Endothelial cell of umbilical vein (primary cell): ENCODE measurements at regions not wholly inside any gene's neighbourhood (a gene's known extent, or its start where the extent isn't known, plus 50 kb on each side); places are given as distances from the start of the nearest gene placed in this dataset.

Experiments
- BruUV-seq: library from RNA; stranded (reverse); fragments of 400-500 nt; replicated peaks from 2 replicates; lab custom pipeline; 2021; lab: Mats Ljungman, UMichigan
- CTCF ChIA-PET: fragments of 300-600, 350-600 bp; sonication (Branson Sonifier 250); formaldehyde crosslinking; loops from one replicate; lab custom pipeline; 2021; ENCODE audit warnings: antibody characterized with exemption, inconsistent platforms; lab: Charles Lee
- POLR2A ChIA-PET: fragments of 300-600, 350-600 bp; sonication (Branson Sonifier 250); formaldehyde crosslinking; loops from one replicate; lab custom pipeline; 2021; ENCODE audit warnings: antibody characterized with exemption, inconsistent platforms; lab: Charles Lee
- DNase-seq: peaks from one replicate; pipeline ENCODE4 v3.0.0-alpha.2; 2011; ENCODE audit warnings: low read depth, low spot score
- FAIRE-seq: peaks from 2 replicates; lab custom pipeline; 2011; peaks lifted over from hg19 to GRCh38; lab: Jason Lieb, UNC
- H2AFZ ChIP-seq: 2 replicates; pipeline ENCODE4 v1.6.0; 2012; ENCODE audit warnings: low read depth, low read length, control low read depth, inconsistent platforms
- H3K27ac ChIP-seq: 2 replicates; pipeline ENCODE4 v1.5.1; 2011; ENCODE audit warnings: low read depth, mild to moderate bottlenecking, control low read depth, low read length, moderate library complexity; ENCODE audit not compliant: insufficient read depth
- H3K27me3 ChIP-seq, 2 experiments: 2 replicates each; pipeline versions ENCODE4 v1.6.0 to v1.6.1; 2011; ENCODE audit warnings: low read length in 2 of 2, mixed read lengths in 1 of 2; ENCODE audit not compliant: control insufficient read depth in 2 of 2, insufficient read depth in 2 of 2
- H3K36me3 ChIP-seq, 2 experiments: 2 replicates in 1 of 2; 3 replicates in 1 of 2; pipeline ENCODE4 v1.5.1; 2011; ENCODE audit warnings: low read length in 2 of 2, mild to moderate bottlenecking in 1 of 2, moderate library complexity in 1 of 2; ENCODE audit not compliant: control insufficient read depth in 2 of 2, insufficient read depth in 2 of 2; ENCODE audit errors: extremely low read depth in 1 of 2
- H3K4me1 ChIP-seq: 3 replicates; pipeline ENCODE4 v1.5.1; 2011; ENCODE audit warnings: mild to moderate bottlenecking, low read length; ENCODE audit not compliant: control insufficient read depth, insufficient read depth; ENCODE audit errors: extremely low read depth
- H3K4me2 ChIP-seq: 2 replicates; pipeline ENCODE4 v1.6.1; 2011; ENCODE audit warnings: low read length, control low read depth, mixed read lengths; ENCODE audit not compliant: insufficient read depth
- H3K4me3 ChIP-seq, 3 experiments: fragments of 200-600 bp in 1 of 3; sonication (generic), shearing (Covaris generic) in 1 of 3; replicated peaks in 1 of 3; 2 replicates each; pipeline ENCODE4 v1.5.1; 2011 to 2016; ENCODE audit warnings: control low read depth in 3 of 3, low read length in 3 of 3, mild to moderate bottlenecking in 2 of 3, inconsistent platforms in 1 of 3, low read depth in 1 of 3, moderate library complexity in 1 of 3; ENCODE audit not compliant: insufficient read depth in 1 of 3
- H3K79me2 ChIP-seq: 2 replicates; pipeline ENCODE4 v1.6.0; 2012; ENCODE audit warnings: low read length, inconsistent platforms; ENCODE audit not compliant: control insufficient read depth, insufficient read depth
- H3K9ac ChIP-seq: replicated peaks from 2 replicates; pipeline ENCODE3; 2011; ENCODE audit warnings: low read length, control low read depth; ENCODE audit not compliant: insufficient read depth; ENCODE audit errors: extremely low read depth
- H3K9me1 ChIP-seq: replicated peaks from 3 replicates; pipeline ENCODE4 v1.6.0; 2011; ENCODE audit warnings: mild to moderate bottlenecking, low read length; ENCODE audit not compliant: control insufficient read depth, insufficient read depth; ENCODE audit errors: extremely low read depth
- H3K9me3 ChIP-seq: replicated peaks from 2 replicates; pipeline ENCODE4 v1.5.1; 2012; ENCODE audit warnings: low read length, inconsistent platforms; ENCODE audit not compliant: control insufficient read depth, insufficient read depth
- H4K20me1 ChIP-seq: replicated peaks from 2 replicates; pipeline ENCODE3; 2011; ENCODE audit warnings: mild to moderate bottlenecking, low read length; ENCODE audit not compliant: control insufficient read depth, insufficient read depth; ENCODE audit errors: extremely low read depth
- EZH2 ChIP-seq: IDR thresholded peaks from 2 replicates; pipeline ENCODE4 v1.6.1; 2012; ENCODE audit warnings: borderline replicate concordance, low read depth, mild to moderate bottlenecking, moderate library complexity, low read length, inconsistent platforms; ENCODE audit not compliant: severe bottlenecking
- FOS ChIP-seq: IDR thresholded peaks from 2 replicates; pipeline ENCODE4 v1.6.1; 2011; ENCODE audit warnings: mild to moderate bottlenecking, low read length, moderate library complexity, borderline replicate concordance; ENCODE audit not compliant: insufficient read depth
- GATA2 ChIP-seq: IDR thresholded peaks from 2 replicates; pipeline ENCODE4 v1.7.0; 2011; ENCODE audit warnings: low read depth, mild to moderate bottlenecking, moderate library complexity, mixed read lengths, low read length; ENCODE audit not compliant: insufficient read length, insufficient read depth
- JUN ChIP-seq: IDR thresholded peaks from 2 replicates; pipeline ENCODE4 v1.6.1; 2011; ENCODE audit warnings: borderline replicate concordance, low read depth; ENCODE audit not compliant: insufficient read length, insufficient read depth
- MYC ChIP-seq: IDR thresholded peaks from one replicate; pipeline ENCODE4 v1.6.1; 2011; ENCODE audit warnings: mild to moderate bottlenecking, low read depth, low read length
- POLR2A ChIP-seq: IDR thresholded peaks from 2 replicates; pipeline ENCODE4 v1.6.1; 2012; ENCODE audit warnings: low read depth, mild to moderate bottlenecking, control low read depth, low read length
- POLR2AphosphoS5 ChIP-seq: IDR thresholded peaks from 2 replicates; pipeline ENCODE4 v1.6.1; 2012; ENCODE audit warnings: low read depth, mild to moderate bottlenecking, control low read depth, low read length, moderate library complexity; ENCODE audit not compliant: insufficient read depth
- dilution Hi-C: fragments of 300-500 bp; cut with MboI; formaldehyde crosslinking; loops from one replicate; pipeline ENCODE4 v1.15.0; 2019; ENCODE audit warnings: low sequenced_read_pairs; ENCODE audit not compliant: extremely low pct_ligation_motif_present
- intact Hi-C: fragments of 100-400 bp; cut with micrococcal nuclease; formaldehyde crosslinking; loops from one replicate; pipeline ENCODE4 v1.10.0; 2022
- TF ChIP-seq, protein P1 (sequence below), 2 donors: IDR thresholded peaks; 1 replicate in 1 of 2; 2 replicates in 1 of 2; pipeline ENCODE4 v1.5.1; 2011; ENCODE audit warnings: low read length in 2 of 2, mild to moderate bottlenecking in 2 of 2, moderate library complexity in 2 of 2, control low read depth in 1 of 2, inconsistent platforms in 1 of 2, low read depth in 1 of 2; ENCODE audit not compliant: insufficient read depth in 1 of 2; ENCODE audit errors: extremely low read depth in 1 of 2
- TF ChIP-seq, protein P2 (sequence below): IDR thresholded peaks from 2 replicates; pipeline ENCODE4 v1.6.1; 2011; ENCODE audit not compliant: insufficient read depth, insufficient read length

DNA sequence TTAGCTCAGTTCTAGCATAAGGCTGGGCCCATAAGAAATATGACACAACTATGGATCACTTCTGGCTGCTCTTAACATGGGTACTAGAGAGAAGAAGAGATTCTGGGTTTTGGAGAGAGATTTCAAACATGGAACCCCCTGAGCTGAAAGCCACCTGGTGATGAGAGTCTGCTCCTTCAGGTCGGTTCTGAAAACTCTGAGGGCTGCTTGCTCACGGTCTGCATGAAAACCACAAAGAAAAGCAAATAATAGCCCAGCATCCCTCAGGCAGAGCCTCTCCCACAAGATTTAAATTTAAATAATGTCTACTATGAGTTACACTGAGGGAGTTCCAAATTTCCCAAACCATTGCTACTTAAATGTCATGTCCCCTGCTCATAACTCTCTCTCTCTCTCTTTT, 301.5 kb downstream of the BMP7 start:
- DNase-seq, result no peak

More for the DNA sequence above, 301.5 kb downstream of the BMP7 start:
- H3K4me2 ChIP-seq, result no peak overlapping the region
- H3K79me2 ChIP-seq, result no peaks in the 10 kb centered on the region
- intact Hi-C loops (no loop called here), dilution Hi-C loops (no loop called here)
- H3K27ac ChIP-seq, result no peak overlapping the region
- H2AFZ ChIP-seq, result no peak overlapping the region
- no peak overlapping the region for H3K9ac ChIP-seq
- no peaks in the 10 kb centered on the region for H3K9me3 ChIP-seq
- H3K4me1 ChIP-seq, result no peaks in the 10 kb centered on the region
- ChIA-PET CTCF (no interaction called here), POLR2A (no interaction called here)
- TF ChIP-seq GATA2, result no peak
- no peak for TF ChIP-seq JUN
- TF ChIP-seq EZH2, result no peak
- no peak for TF ChIP-seq POLR2AphosphoS5
- TF ChIP-seq FOS, result no peak
- TF ChIP-seq, protein P1, sequence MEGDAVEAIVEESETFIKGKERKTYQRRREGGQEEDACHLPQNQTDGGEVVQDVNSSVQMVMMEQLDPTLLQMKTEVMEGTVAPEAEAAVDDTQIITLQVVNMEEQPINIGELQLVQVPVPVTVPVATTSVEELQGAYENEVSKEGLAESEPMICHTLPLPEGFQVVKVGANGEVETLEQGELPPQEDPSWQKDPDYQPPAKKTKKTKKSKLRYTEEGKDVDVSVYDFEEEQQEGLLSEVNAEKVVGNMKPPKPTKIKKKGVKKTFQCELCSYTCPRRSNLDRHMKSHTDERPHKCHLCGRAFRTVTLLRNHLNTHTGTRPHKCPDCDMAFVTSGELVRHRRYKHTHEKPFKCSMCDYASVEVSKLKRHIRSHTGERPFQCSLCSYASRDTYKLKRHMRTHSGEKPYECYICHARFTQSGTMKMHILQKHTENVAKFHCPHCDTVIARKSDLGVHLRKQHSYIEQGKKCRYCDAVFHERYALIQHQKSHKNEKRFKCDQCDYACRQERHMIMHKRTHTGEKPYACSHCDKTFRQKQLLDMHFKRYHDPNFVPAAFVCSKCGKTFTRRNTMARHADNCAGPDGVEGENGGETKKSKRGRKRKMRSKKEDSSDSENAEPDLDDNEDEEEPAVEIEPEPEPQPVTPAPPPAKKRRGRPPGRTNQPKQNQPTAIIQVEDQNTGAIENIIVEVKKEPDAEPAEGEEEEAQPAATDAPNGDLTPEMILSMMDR (IDR thresholded peaks at IDR 0.05; ENCODE audit: extremely low read depth in 1 of 2, insufficient read depth in 1 of 2, low read depth in 1 of 2, low read length in 2 of 2), result no peak
- TF ChIP-seq MYC, result no peak
- no peak for TF ChIP-seq POLR2A
- TF ChIP-seq, protein P2, sequence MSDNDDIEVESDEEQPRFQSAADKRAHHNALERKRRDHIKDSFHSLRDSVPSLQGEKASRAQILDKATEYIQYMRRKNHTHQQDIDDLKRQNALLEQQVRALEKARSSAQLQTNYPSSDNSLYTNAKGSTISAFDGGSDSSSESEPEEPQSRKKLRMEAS, result no peak
- BruUV-seq, result no TSS peak
- FAIRE-seq, result no peak
- H3K4me3 ChIP-seq, result no peak overlapping the region
- no peaks in the 10 kb centered on the region for H4K20me1 ChIP-seq
- H3K9me1 ChIP-seq, result no peaks in the 10 kb centered on the region
- H3K27me3 ChIP-seq, result no peaks in the 10 kb centered on the region
- no peaks in the 10 kb centered on the region for H3K36me3 ChIP-seq
